ENCODE measurements at regions not wholly inside any gene's neighbourhood (a gene's known extent, or its start where the extent isn't known, plus 50 kb on each side); places are given as distances from the start of the nearest gene placed in this dataset.

DNA sequence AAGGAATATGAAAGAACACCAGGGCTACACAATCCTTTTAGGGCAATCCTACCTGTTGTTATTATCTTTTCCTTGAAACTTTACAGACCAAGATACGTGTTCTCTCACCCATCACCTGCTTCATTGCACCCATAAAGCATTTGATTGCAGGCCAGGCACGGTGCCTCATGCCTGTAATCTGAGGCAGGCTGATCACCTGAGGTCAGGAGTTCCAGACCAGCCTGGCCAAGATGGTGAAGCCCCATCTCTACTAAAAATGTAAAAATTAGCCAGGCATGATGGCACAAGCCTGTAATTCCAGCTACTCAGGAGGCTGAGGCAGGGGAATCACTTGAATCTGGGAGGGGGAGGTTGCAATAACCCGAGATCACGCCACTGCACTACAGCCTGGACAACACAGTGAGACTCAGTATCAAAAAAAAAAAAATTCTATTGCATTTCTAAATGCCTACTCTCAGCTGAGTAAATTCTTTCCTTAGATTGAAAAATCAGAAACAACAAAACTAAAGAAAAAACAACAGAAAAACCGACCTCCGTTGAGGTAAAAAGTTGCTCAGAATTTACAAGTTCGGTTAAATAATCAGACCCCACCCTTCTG is 183.7 kb upstream of the TMEM132C start:
- H3K4me3 ChIP-seq (ENCODE audit: insufficient read depth, low read length), result no peak overlapping the region
- no peaks in the 10 kb centered on the region for H3K27me3 ChIP-seq (ENCODE audit: insufficient read depth, low read length)
- no peaks in the 10 kb centered on the region for H3K4me1 ChIP-seq (ENCODE audit: insufficient read depth, low read length)
- H3K9me3 ChIP-seq (ENCODE audit: low read depth, low read length), result no peaks in the 10 kb centered on the region
- DNase-seq (ENCODE audit: insufficient read length, low spot score, missing footprints), result no peak
- H3K27ac ChIP-seq (ENCODE audit: low read depth, low read length), result no peak overlapping the region
- no peaks in the 10 kb centered on the region for H3K36me3 ChIP-seq (ENCODE audit: insufficient read depth, low read length)
- no peak overlapping the region for H3K4me2 ChIP-seq (ENCODE audit: insufficient read depth, low read length)
- TF ChIP-seq, protein P1, sequence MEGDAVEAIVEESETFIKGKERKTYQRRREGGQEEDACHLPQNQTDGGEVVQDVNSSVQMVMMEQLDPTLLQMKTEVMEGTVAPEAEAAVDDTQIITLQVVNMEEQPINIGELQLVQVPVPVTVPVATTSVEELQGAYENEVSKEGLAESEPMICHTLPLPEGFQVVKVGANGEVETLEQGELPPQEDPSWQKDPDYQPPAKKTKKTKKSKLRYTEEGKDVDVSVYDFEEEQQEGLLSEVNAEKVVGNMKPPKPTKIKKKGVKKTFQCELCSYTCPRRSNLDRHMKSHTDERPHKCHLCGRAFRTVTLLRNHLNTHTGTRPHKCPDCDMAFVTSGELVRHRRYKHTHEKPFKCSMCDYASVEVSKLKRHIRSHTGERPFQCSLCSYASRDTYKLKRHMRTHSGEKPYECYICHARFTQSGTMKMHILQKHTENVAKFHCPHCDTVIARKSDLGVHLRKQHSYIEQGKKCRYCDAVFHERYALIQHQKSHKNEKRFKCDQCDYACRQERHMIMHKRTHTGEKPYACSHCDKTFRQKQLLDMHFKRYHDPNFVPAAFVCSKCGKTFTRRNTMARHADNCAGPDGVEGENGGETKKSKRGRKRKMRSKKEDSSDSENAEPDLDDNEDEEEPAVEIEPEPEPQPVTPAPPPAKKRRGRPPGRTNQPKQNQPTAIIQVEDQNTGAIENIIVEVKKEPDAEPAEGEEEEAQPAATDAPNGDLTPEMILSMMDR (IDR thresholded peaks at IDR 0.05; ENCODE audit: extremely low read depth, low read depth, low read length), result no peak
- no peaks in the 10 kb centered on the region for H3K79me2 ChIP-seq (ENCODE audit: insufficient read depth, low read length)
- H4K20me1 ChIP-seq (ENCODE audit: insufficient read depth, low read length), result no peaks in the 10 kb centered on the region
- no peak overlapping the region for H2AFZ ChIP-seq (ENCODE audit: low read length)

DNA sequence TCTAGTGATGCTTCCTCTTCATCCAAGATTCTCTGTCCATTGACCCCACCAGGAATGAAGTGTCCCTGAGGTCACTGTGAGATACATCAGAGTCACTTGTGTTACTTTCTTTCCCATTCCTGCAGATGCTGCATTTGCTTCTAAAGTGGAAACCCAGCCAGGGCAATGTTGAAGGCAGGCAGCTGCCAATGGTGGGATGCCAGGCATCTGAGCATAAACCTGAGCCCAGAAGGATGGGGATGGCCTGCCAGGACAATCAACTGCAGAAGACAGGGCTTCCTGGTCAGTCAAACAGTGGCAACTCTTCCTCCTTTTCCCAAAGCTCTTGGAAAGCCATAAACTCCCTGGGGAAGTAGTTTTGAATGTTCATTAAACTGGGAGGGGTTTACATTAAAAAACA is 178.0 kb upstream of the TMEM132C start:
- Histone ChIP-seq H3K4me2 (ENCODE audit: insufficient read depth, low read length) (no peak overlapping the region), H3K4me3 (ENCODE audit: insufficient read depth, low read length) (no peak overlapping the region), H2AFZ (ENCODE audit: low read length) (no peak overlapping the region), H3K27ac (ENCODE audit: low read depth, low read length) (no peak overlapping the region), H3K36me3 (ENCODE audit: insufficient read depth, low read length) (no peaks in the 10 kb centered on the region), H3K79me2 (ENCODE audit: insufficient read depth, low read length) (no peaks in the 10 kb centered on the region), H3K4me1 (ENCODE audit: insufficient read depth, low read length) (no peaks in the 10 kb centered on the region), H3K27me3 (ENCODE audit: insufficient read depth, low read length) (no peaks in the 10 kb centered on the region), H3K9me3 (ENCODE audit: low read depth, low read length) (no peaks in the 10 kb centered on the region), H4K20me1 (ENCODE audit: insufficient read depth, low read length) (no peaks in the 10 kb centered on the region)
- no peak for DNase-seq (ENCODE audit: insufficient read length, low spot score, missing footprints)
- TF ChIP-seq, protein P1 (IDR thresholded peaks at IDR 0.05; ENCODE audit: extremely low read depth, low read depth, low read length), result no peak

- H3K9me3 ChIP-seq (ENCODE audit: low read depth, low read length), result no peaks in the 10 kb centered on the region
- H3K27me3 ChIP-seq (ENCODE audit: insufficient read depth, low read length), result no peaks in the 10 kb centered on the region
- TF ChIP-seq, protein P1 (IDR thresholded peaks at IDR 0.05; ENCODE audit: extremely low read depth, low read depth, low read length), result no peak
- no peak overlapping the region for H3K4me2 ChIP-seq (ENCODE audit: insufficient read depth, low read length)
- no peak for DNase-seq (ENCODE audit: insufficient read length, low spot score, missing footprints)
- H2AFZ ChIP-seq (ENCODE audit: low read length), result no peak overlapping the region
- H4K20me1 ChIP-seq (ENCODE audit: insufficient read depth, low read length), result no peaks in the 10 kb centered on the region
- H3K4me1 ChIP-seq (ENCODE audit: insufficient read depth, low read length), result no peaks in the 10 kb centered on the region
- H3K79me2 ChIP-seq (ENCODE audit: insufficient read depth, low read length), result no peaks in the 10 kb centered on the region
- H3K36me3 ChIP-seq (ENCODE audit: insufficient read depth, low read length), result no peaks in the 10 kb centered on the region
- H3K27ac ChIP-seq (ENCODE audit: low read depth, low read length), result no peak overlapping the region
- H3K4me3 ChIP-seq (ENCODE audit: insufficient read depth, low read length), result no peak overlapping the region
Observed at GRCh38 chr12:128089961-128090360, 177.0 kb upstream of the TMEM132C start.

DNA sequence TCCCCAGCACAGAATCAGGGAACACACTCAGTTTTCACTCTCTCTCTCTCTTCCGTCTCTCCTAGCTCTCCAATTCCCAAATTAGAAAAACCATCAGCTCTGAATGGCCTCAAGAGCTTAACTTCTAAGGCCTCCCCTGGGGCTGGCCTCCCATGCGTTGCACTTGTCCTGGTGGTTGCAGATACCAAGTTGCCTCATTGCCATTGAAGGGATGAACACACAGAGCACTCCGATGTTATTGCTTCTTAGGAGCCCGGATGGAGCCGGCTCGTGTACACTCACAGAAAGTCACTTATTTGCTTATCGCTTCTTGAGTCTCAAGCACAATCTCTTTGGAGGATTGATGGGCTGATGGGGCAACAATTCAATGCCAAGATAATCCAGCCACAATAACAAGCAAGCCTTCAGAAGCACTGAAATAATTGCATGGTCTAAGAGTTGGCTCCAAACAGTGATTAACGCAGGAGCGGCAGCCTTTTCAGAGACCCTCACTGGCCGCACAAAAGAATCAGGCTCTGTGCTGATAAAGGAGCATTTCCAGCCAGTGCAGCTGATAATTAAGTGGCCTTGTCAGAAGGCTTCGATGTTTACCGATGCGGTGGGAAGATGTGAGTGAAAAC is 175.8 kb upstream of the TMEM132C start:
- Histone ChIP-seq H2AFZ (ENCODE audit: low read length) (no peak overlapping the region), H3K4me3 (ENCODE audit: insufficient read depth, low read length) (no peak overlapping the region), H3K4me2 (ENCODE audit: insufficient read depth, low read length) (no peak overlapping the region), H3K4me1 (ENCODE audit: insufficient read depth, low read length) (no peaks in the 10 kb centered on the region), H3K79me2 (ENCODE audit: insufficient read depth, low read length) (no peaks in the 10 kb centered on the region), H3K36me3 (ENCODE audit: insufficient read depth, low read length) (no peaks in the 10 kb centered on the region), H3K9me3 (ENCODE audit: low read depth, low read length) (no peaks in the 10 kb centered on the region), H3K27ac (ENCODE audit: low read depth, low read length) (no peak overlapping the region), H3K27me3 (ENCODE audit: insufficient read depth, low read length) (no peaks in the 10 kb centered on the region), H4K20me1 (ENCODE audit: insufficient read depth, low read length) (no peaks in the 10 kb centered on the region)
- TF ChIP-seq, protein P1 (IDR thresholded peaks at IDR 0.05; ENCODE audit: extremely low read depth, low read depth, low read length), result no peak
- DNase-seq (ENCODE audit: insufficient read length, low spot score, missing footprints), result no peak
